Adrenal gland (tissue), 5 donors: ENCODE measurements at regions not wholly inside any gene's neighbourhood (a gene's known extent, or its start where the extent isn't known, plus 50 kb on each side); places are given as distances from the start of the nearest gene placed in this dataset.

ENCODE experiments used
- POLR2A ChIP-seq, 2 donors: fragments of 450-650 bp; IDR thresholded peaks; one replicate each; pipeline ENCODE4 v1.6.1; 2017; ENCODE audit warnings: antibody characterized with exemption in 2 of 2, mild to moderate bottlenecking in 2 of 2, moderate library complexity in 1 of 2
- TF ChIP-seq, protein P1 (sequence below), 6 experiments: fragments of 450-650 bp in 4 of 6; fragments of 200-600 bp in 2 of 6; sonication (generic) in 1 of 6; IDR thresholded peaks; 1 replicate in 5 of 6; 2 replicates in 1 of 6; pipeline versions ENCODE4 v1.5.1 to v1.8.0; 2016 to 2021; ENCODE audit warnings: antibody characterized with exemption in 6 of 6, mild to moderate bottlenecking in 2 of 6, moderate library complexity in 1 of 6
- donor health status: DM: no; HTN: no; CAD: no.

DNA sequence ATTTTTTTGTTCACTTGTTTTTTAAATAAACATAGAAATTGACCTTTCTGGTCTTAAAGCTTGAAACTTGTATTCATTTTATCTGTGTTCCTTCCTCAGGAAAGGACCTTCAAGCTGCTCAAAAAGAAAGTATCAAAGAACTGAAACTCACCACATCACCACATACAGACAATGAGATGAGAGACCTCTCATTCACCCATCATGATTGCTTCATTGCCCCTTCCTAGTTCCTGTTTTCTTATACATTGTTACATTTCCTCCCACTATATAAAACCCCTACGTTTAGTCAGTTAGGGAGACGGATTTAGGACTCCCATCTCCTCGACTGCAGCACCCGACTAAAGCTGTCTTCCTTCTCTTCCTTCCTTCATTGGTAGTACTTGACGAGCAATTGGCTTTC is 180.5 kb upstream of the OPRM1 start:
- TF ChIP-seq, protein P1, sequence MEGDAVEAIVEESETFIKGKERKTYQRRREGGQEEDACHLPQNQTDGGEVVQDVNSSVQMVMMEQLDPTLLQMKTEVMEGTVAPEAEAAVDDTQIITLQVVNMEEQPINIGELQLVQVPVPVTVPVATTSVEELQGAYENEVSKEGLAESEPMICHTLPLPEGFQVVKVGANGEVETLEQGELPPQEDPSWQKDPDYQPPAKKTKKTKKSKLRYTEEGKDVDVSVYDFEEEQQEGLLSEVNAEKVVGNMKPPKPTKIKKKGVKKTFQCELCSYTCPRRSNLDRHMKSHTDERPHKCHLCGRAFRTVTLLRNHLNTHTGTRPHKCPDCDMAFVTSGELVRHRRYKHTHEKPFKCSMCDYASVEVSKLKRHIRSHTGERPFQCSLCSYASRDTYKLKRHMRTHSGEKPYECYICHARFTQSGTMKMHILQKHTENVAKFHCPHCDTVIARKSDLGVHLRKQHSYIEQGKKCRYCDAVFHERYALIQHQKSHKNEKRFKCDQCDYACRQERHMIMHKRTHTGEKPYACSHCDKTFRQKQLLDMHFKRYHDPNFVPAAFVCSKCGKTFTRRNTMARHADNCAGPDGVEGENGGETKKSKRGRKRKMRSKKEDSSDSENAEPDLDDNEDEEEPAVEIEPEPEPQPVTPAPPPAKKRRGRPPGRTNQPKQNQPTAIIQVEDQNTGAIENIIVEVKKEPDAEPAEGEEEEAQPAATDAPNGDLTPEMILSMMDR (IDR thresholded peaks at IDR 0.05) = no peak
- no peak for TF ChIP-seq POLR2A (IDR thresholded peaks at IDR 0.05)
